ENCODE measurements at regions not wholly inside any gene's neighbourhood (a gene's known extent, or its start where the extent isn't known, plus 50 kb on each side); places are given as distances from the start of the nearest gene placed in this dataset.

GRCh38 chr6:142621822-142622221, 320.0 kb downstream of the ADGRG6 start:
- Histone ChIP-seq H3K27ac (replicated peaks; ENCODE audit: low read length) (no peak overlapping the region), H3K18ac (ENCODE audit: low read length) (no peak overlapping the region), H3K4me2 (ENCODE audit: insufficient read depth, low read length, poor library complexity, severe bottlenecking) (no peak overlapping the region), H3K79me1 (ENCODE audit: low read depth, low read length) (no peaks in the 10 kb centered on the region), H3K9ac (ENCODE audit: low read depth, low read length, poor library complexity) (no peak overlapping the region), H2AK5ac (ENCODE audit: low read depth, low read length) (no peak overlapping the region), H2AFZ (ENCODE audit: low read length) (no peak overlapping the region), H3K9me3 (replicated peaks in 1 of 2; ENCODE audit: control insufficient read depth in 2 of 2, insufficient read depth in 1 of 2, low read depth in 1 of 2, low read length in 2 of 2) (no peaks in the 10 kb centered on the region), H3K14ac (ENCODE audit: low read length) (no peak overlapping the region), H4K8ac (ENCODE audit: low read depth, low read length) (no peak overlapping the region), H3K4me3 (ENCODE audit: low read length in 2 of 2) (no peak overlapping the region), H4K91ac (ENCODE audit: low read depth, low read length, poor library complexity) (no peak overlapping the region), H3K27me3 (ENCODE audit: control insufficient read depth in 3 of 3, insufficient read depth in 3 of 3, low read depth in 1 of 3, low read length in 3 of 3) (no peaks in the 10 kb centered on the region), H2BK120ac (ENCODE audit: low read depth, low read length) (no peak overlapping the region), H2BK5ac (ENCODE audit: low read length) (no peak overlapping the region), H3K36me3 (replicated peaks in 1 of 2; ENCODE audit: control insufficient read depth in 2 of 2, insufficient read depth in 2 of 2, low read length in 2 of 2) (no peaks in the 10 kb centered on the region), H2BK15ac (ENCODE audit: low read length) (no peak overlapping the region), H2BK12ac (ENCODE audit: low read length) (no peak overlapping the region), H3K23ac (ENCODE audit: low read depth, low read length, poor library complexity) (no peak overlapping the region), H3K4me1 (ENCODE audit: control insufficient read depth in 2 of 2, insufficient read depth in 1 of 2, low read depth in 1 of 2, low read length in 2 of 2) (no peaks in the 10 kb centered on the region), H3K4ac (ENCODE audit: low read length) (no peak overlapping the region)
- DNase-seq (ENCODE audit: low spot score): no peak
- no CpG with 5 or more reads among the region's 2 CpGs for WGBS, 2 donors (ENCODE audit: extremely low coverage in 2 of 2, insufficient read length in 2 of 2, insufficient replicate concordance in 1 of 2)

- no peak overlapping the region for H4K91ac ChIP-seq (ENCODE audit: low read depth, low read length, poor library complexity)
- no peak overlapping the region for H4K8ac ChIP-seq (ENCODE audit: low read depth, low read length)
- H2BK12ac ChIP-seq (ENCODE audit: low read length): no peak overlapping the region
- H3K27me3 ChIP-seq (ENCODE audit: control insufficient read depth in 3 of 3, insufficient read depth in 3 of 3, low read depth in 1 of 3, low read length in 3 of 3): no peaks in the 10 kb centered on the region
- H3K9ac ChIP-seq (ENCODE audit: low read depth, low read length, poor library complexity): no peak overlapping the region
- no peak overlapping the region for H2BK5ac ChIP-seq (ENCODE audit: low read length)
- DNase-seq (ENCODE audit: low spot score): no peak
- H3K27ac ChIP-seq (replicated peaks; ENCODE audit: low read length): no peak overlapping the region
- H3K18ac ChIP-seq (ENCODE audit: low read length): no peak overlapping the region
- H2BK15ac ChIP-seq (ENCODE audit: low read length): no peak overlapping the region
- no peak overlapping the region for H3K4me3 ChIP-seq (ENCODE audit: low read length in 2 of 2)
- no peak overlapping the region for H3K4me2 ChIP-seq (ENCODE audit: insufficient read depth, low read length, poor library complexity, severe bottlenecking)
- H2AK5ac ChIP-seq (ENCODE audit: low read depth, low read length): no peak overlapping the region
- no peak overlapping the region for H3K4ac ChIP-seq (ENCODE audit: low read length)
- no peak overlapping the region for H2BK120ac ChIP-seq (ENCODE audit: low read depth, low read length)
- H3K79me1 ChIP-seq (ENCODE audit: low read depth, low read length): no peaks in the 10 kb centered on the region
- no peak overlapping the region for H2AFZ ChIP-seq (ENCODE audit: low read length)
- H3K36me3 ChIP-seq (replicated peaks in 1 of 2; ENCODE audit: control insufficient read depth in 2 of 2, insufficient read depth in 2 of 2, low read length in 2 of 2): no peaks in the 10 kb centered on the region
- no CpG with 5 or more reads among the region's 2 CpGs for WGBS, 2 donors (ENCODE audit: extremely low coverage in 2 of 2, insufficient read length in 2 of 2, insufficient replicate concordance in 1 of 2)
- H3K9me3 ChIP-seq (replicated peaks in 1 of 2; ENCODE audit: control insufficient read depth in 2 of 2, insufficient read depth in 1 of 2, low read depth in 1 of 2, low read length in 2 of 2): no peaks in the 10 kb centered on the region
- no peaks in the 10 kb centered on the region for H3K4me1 ChIP-seq (ENCODE audit: control insufficient read depth in 2 of 2, insufficient read depth in 1 of 2, low read depth in 1 of 2, low read length in 2 of 2)
- no peak overlapping the region for H3K23ac ChIP-seq (ENCODE audit: low read depth, low read length, poor library complexity)
- H3K14ac ChIP-seq (ENCODE audit: low read length): no peak overlapping the region
These were observed 319.8 kb downstream of the HIVEP2 start for GRCh38 chr6:142624978-142625715.

GRCh38 chr6:142627474-142627873, 317.5 kb downstream of the HIVEP2 start:
- no CpG with 5 or more reads among the region's 3 CpGs for WGBS, 2 donors (ENCODE audit: extremely low coverage in 2 of 2, insufficient read length in 2 of 2, insufficient replicate concordance in 1 of 2)
- Histone ChIP-seq H2BK12ac (ENCODE audit: low read length) (no peak overlapping the region), H3K79me1 (ENCODE audit: low read depth, low read length) (no peaks in the 10 kb centered on the region), H2BK5ac (ENCODE audit: low read length) (no peak overlapping the region), H4K91ac (ENCODE audit: low read depth, low read length, poor library complexity) (no peak overlapping the region), H3K4me3 (ENCODE audit: low read length in 2 of 2) (no peak overlapping the region), H3K18ac (ENCODE audit: low read length) (no peak overlapping the region), H3K9ac (ENCODE audit: low read depth, low read length, poor library complexity) (no peak overlapping the region), H3K27ac (replicated peaks; ENCODE audit: low read length) (no peak overlapping the region), H3K4ac (ENCODE audit: low read length) (no peak overlapping the region), H3K9me3 (replicated peaks in 1 of 2; ENCODE audit: control insufficient read depth in 2 of 2, insufficient read depth in 1 of 2, low read depth in 1 of 2, low read length in 2 of 2) (no peaks in the 10 kb centered on the region), H2AK5ac (ENCODE audit: low read depth, low read length) (no peak overlapping the region), H2BK15ac (ENCODE audit: low read length) (no peak overlapping the region), H4K8ac (ENCODE audit: low read depth, low read length) (no peak overlapping the region), H3K4me1 (ENCODE audit: control insufficient read depth in 2 of 2, insufficient read depth in 1 of 2, low read depth in 1 of 2, low read length in 2 of 2) (no peaks in the 10 kb centered on the region), H2BK120ac (ENCODE audit: low read depth, low read length) (no peak overlapping the region), H3K14ac (ENCODE audit: low read length) (no peak overlapping the region), H3K27me3 (ENCODE audit: control insufficient read depth in 3 of 3, insufficient read depth in 3 of 3, low read depth in 1 of 3, low read length in 3 of 3) (no peaks in the 10 kb centered on the region), H3K36me3 (replicated peaks in 1 of 2; ENCODE audit: control insufficient read depth in 2 of 2, insufficient read depth in 2 of 2, low read length in 2 of 2) (no peaks in the 10 kb centered on the region), H3K4me2 (ENCODE audit: insufficient read depth, low read length, poor library complexity, severe bottlenecking) (no peak overlapping the region), H2AFZ (ENCODE audit: low read length) (no peak overlapping the region), H3K23ac (ENCODE audit: low read depth, low read length, poor library complexity) (no peak overlapping the region)
- DNase-seq (ENCODE audit: low spot score): no peak

- Histone ChIP-seq H3K18ac (ENCODE audit: low read length) (no peak overlapping the region), H3K14ac (ENCODE audit: low read length) (no peak overlapping the region), H3K4me2 (ENCODE audit: insufficient read depth, low read length, poor library complexity, severe bottlenecking) (no peak overlapping the region), H2BK120ac (ENCODE audit: low read depth, low read length) (no peak overlapping the region), H3K4ac (ENCODE audit: low read length) (no peak overlapping the region), H2BK5ac (ENCODE audit: low read length) (no peak overlapping the region), H3K27ac (replicated peaks; ENCODE audit: low read length) (no peak overlapping the region), H3K36me3 (replicated peaks in 1 of 2; ENCODE audit: control insufficient read depth in 2 of 2, insufficient read depth in 2 of 2, low read length in 2 of 2) (no peaks in the 10 kb centered on the region), H2BK12ac (ENCODE audit: low read length) (no peak overlapping the region), H4K8ac (ENCODE audit: low read depth, low read length) (no peak overlapping the region), H3K23ac (ENCODE audit: low read depth, low read length, poor library complexity) (no peak overlapping the region), H2BK15ac (ENCODE audit: low read length) (no peak overlapping the region), H3K4me3 (ENCODE audit: low read length in 2 of 2) (no peak overlapping the region), H2AK5ac (ENCODE audit: low read depth, low read length) (no peak overlapping the region), H3K79me1 (ENCODE audit: low read depth, low read length) (no peaks in the 10 kb centered on the region), H3K4me1 (ENCODE audit: control insufficient read depth in 2 of 2, insufficient read depth in 1 of 2, low read depth in 1 of 2, low read length in 2 of 2) (no peaks in the 10 kb centered on the region), H2AFZ (ENCODE audit: low read length) (no peak overlapping the region), H3K9me3 (replicated peaks in 1 of 2; ENCODE audit: control insufficient read depth in 2 of 2, insufficient read depth in 1 of 2, low read depth in 1 of 2, low read length in 2 of 2) (no peaks in the 10 kb centered on the region), H4K91ac (ENCODE audit: low read depth, low read length, poor library complexity) (no peak overlapping the region), H3K27me3 (ENCODE audit: control insufficient read depth in 3 of 3, insufficient read depth in 3 of 3, low read depth in 1 of 3, low read length in 3 of 3) (no peaks in the 10 kb centered on the region), H3K9ac (ENCODE audit: low read depth, low read length, poor library complexity) (no peak overlapping the region)
- no CpG with 5 or more reads among the region's 2 CpGs for WGBS, 2 donors (ENCODE audit: extremely low coverage in 2 of 2, insufficient read length in 2 of 2, insufficient replicate concordance in 1 of 2)
- no peak for DNase-seq (ENCODE audit: low spot score)
These were observed 313.2 kb downstream of the HIVEP2 start for GRCh38 chr6:142631517-142632385.

Measured in neuronal stem cell (in vitro differentiated cells).